Tongue (tissue), 1 donor: ENCODE measurements at regions not wholly inside any gene's neighbourhood (a gene's known extent, or its start where the extent isn't known, plus 50 kb on each side); places are given as distances from the start of the nearest gene placed in this dataset.

Source experiments
- DNase-seq: peaks from one replicate; pipeline ENCODE4 v3.0.0-alpha.2; 2015

DNA sequence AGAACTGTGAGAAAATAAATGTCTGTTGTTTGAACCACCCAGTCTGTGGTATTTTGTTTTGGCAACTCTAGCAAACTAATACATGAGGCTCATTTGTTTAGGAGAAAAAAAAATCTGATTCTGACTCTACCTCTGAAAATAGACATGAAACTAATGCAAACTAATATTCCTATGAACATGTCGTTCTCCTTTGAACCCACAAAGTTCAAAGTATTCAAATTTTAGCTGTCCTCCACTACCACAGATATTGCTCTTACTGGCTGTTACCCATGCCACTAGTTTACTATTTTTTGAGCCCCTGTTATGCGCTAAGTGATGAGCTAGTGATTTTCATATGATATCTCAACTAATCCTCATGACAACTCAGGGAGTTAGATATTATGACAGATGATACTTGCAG lies 58.8 kb upstream of the ZNF804B start:
- no peak for DNase-seq

DNA sequence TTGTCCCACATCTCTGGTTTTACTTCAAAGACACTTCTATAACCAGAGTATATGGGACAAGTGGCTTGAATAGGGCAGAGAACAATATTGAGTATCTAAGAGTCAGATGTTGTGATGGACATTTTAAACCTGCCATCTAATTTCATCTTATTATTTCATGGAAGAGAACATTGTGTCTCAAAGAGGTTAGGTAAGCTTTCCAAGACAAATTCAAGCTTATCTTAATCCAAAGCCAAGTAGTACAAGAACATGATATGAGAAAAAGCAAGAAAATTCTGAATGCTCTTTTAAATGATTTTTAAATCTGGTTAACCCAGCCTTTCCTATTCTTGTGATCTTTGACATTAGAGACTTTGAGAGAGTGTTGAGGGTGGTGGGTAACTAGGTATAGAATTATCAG lies 65.3 kb upstream of the ZNF804B start:
- DNase-seq = no peak

DNA sequence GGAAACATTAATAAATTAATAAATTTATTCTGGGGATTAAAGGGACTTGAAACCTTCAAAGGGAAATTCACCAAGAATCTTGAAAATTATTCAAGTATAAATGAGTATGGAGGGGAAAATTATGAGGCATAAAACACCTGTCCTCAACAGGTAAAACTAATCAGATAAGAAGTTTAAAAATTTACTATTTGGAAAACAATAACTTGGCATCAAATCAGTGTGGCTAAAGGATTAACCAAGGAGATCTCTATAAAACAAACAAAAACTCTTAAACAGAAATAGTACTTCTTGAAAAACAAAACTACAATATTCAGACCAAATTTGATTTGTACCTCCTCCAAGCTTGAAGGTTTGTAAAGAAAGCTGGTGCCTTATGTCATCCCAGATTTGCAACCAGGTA lies 66.4 kb upstream of the ZNF804B start:
- no peak for DNase-seq

DNA sequence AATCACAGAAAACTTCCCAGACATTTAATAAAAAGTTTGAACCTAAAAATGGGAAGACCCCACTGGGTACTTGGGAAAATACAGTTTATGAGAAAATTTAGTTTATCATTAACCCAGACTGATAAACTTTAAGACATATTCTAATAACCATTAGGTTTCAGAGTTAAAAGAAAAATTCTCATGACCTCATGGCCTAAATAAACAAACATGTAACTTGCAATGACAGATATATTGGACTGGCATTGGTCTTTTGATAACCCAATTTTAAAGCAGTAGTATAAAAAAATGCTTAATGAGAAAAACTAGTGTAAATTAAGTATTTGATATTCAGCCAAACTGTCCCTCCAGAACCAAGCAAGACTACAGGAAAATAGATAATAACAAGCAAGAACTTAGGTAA lies 67.0 kb upstream of the ZNF804B start:
- DNase-seq = no peak

DNA sequence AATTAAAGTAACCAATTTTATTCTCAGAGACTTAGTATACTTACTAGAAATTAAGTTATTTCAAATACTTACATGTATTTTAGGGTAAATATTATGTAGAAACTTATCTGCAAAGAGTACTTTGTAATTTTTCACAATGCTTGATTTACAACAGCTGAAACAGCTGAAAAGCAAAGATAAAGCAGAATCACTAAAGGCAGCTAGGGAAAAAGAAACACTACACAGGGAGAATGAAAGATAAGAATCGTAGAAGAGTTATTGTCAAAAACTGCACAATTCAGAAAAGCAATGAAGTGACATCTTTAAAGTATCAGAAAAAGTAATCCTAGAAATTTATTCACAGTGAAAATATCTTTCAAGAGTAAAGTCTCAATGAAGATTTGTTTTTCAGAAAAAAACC lies 69.7 kb upstream of the ZNF804B start:
- no peak for DNase-seq

DNA sequence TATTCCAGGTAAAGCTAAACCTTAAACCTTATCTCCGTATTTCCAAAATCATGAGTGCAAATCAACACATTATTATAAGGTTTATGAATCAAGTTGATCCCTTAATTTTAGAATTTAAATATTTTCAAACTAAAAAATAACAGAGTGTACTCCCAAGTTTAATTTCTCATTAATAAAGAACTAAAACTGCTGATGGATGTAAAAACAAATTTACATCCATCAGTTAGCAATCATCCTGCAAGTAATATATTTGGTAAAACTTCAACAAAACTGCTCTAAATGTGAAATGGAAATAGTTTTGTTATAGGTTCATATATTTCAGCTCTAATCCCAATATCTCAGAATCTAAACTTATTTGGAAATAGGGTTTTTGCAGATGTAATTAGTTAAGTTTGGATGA lies 71.3 kb upstream of the ZNF804B start:
- DNase-seq = no peak

DNA sequence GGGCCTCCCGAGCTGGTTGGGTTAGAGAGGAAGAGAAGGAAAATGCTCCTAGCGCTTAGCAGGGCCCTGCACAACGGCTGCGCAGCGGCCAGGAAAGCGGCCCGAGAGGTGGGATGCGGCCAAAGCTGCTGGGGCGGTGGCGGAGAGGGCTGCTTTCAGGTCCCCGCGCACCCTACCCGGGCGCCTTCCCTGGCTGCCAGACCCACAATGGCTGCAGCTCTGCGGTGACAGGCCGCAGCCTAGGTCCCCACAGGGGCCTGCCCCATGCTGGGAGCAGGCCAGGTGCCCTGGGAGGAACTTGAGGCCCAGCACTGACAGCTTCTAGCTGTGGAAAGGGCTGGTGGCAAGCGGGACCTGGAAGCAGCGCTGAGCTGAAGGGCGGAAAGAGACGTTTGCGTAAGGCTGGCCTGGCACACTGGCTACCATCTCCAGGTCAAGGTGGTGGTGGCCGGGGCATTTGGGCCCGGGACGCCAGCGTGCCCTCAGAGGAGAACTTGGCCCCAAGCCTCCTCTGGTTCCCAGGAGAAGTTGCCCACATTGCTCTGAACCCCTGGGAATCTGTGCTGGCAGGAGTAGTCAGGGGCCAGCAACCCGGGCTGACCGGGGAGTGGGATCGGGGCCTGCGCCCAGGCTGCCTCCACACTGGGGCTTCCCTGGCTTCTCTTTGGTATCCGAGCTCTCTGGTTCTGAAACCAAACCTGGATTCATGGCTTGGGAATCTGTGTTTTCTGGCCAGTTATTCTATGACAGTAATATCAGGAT lies 72.9 kb upstream of the ZNF804B start:
- DNase-seq = no peak

DNA sequence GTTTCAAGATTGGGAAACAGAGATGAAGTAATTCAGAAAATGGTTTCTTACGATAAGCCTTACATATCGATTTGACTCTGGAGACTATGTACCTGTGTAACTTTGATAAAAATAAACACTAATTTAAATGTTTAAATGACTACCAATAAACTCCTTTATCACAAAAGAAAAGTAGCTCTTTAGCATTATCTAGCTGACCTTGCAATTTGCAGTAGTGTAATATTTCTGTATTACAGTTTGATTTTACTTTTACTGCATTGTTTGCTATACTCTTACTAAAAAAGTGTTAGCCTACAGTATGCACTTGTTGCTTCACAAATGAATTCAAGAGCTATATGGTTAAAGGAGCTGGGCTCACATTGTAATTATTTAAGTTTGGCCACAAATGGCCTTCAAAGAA lies 77.8 kb upstream of the ZNF804B start:
- no peak for DNase-seq

DNA sequence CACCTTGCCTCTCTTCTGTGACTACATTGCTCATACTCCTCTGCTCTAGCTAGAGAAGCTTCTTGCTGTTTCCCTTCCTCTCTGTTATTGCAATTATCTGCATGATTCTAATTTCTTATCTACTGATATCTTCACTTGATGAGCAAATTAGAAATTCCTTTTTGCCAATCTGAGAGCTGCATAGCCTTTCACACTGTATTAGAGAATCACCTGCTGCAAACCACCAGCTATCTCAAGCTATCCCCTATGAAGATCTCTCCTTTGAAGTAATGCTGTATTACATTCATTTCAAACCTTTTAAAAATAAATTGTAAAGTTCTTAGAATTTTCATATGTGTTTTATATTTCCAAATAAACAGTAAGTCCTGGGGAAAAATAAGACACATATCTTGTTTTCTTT lies 89.0 kb upstream of the ZNF804B start:
- no peak for DNase-seq

DNA sequence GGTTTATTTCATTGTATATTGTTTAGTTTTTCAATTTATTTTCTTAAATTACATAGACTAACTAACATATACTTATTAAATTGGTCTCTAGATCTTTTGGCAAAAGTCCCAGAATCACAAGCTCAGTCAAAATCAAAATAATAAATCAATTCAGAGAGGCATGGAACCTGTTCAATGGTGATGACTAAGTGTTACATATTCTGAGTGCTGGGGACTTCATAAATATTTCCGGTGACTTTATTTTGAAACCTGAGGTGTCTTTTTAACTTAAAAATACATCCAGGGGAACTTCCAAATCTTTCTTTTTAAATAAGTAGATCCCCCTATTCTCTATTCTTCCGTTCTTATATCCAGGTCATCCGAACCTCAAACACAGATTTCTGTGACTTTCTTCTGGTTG lies 89.6 kb upstream of the ZNF804B start:
- no peak for DNase-seq

DNA sequence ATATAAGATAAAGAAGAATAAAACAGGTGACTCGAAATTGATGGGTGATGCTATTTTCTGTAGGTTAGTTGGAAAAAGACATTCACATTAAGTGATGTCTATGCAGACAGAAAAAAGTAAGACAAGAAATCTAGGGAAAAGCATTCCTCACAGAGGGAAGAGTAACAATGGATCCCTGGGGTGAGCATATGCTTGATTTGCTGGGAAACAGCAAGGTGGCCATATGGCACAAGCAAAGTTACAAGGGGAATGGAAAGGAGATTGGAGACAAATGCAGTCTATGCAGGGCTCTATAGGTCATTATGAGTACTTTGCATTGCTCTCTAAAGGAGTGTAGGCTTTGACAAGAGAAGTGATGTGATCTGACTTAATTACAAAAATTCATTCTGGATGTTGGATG lies 90.9 kb upstream of the ZNF804B start:
- DNase-seq = no peak

DNA sequence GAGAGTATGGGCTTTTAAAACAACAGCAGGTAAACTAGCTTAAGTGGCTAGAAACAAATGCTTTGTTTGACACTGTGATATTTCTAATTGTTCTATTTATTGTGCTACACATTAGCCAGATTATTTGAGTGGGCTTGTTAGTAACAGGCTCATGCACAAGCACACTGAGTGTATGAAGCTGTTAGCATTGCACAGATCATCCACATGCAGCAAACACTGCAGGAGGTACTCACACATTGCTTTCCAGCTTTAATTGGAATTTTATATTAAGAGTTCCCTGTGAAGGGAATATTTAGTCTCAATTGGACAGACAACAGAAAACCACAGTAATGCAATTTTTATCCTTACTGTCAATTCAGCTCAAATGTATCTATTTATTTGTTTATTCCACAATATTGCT lies 92.9 kb upstream of the ZNF804B start:
- no peak for DNase-seq

DNA sequence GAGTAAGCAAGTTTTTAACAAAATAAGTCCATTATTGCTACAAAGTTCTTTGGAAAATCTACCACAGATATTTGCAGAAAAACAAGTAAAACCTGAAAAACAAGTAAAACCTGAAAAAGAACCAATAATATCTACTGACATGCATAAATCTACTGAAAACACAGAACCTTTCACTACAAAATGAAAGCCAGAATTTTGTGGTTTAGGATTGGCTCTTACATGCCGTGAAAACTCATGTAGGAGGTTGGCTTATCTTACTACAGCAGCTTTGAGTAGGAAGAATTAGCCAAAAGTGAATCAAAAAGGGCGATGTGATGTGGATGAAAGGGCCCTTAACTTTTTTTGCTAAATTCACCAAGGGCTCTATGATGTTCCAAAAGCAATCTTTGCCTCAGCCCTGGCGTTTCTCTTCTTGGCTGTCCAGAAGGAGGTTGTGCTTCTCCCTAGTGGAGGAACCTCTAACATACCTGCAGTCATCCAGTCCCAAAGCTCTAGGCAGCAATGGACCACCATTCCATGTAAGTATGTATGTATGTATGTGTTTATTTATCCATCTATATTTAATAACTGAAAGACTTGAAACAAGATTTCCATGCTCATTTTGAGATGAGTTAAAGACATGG lies 93.5 kb upstream of the ZNF804B start:
- DNase-seq = no peak

DNA sequence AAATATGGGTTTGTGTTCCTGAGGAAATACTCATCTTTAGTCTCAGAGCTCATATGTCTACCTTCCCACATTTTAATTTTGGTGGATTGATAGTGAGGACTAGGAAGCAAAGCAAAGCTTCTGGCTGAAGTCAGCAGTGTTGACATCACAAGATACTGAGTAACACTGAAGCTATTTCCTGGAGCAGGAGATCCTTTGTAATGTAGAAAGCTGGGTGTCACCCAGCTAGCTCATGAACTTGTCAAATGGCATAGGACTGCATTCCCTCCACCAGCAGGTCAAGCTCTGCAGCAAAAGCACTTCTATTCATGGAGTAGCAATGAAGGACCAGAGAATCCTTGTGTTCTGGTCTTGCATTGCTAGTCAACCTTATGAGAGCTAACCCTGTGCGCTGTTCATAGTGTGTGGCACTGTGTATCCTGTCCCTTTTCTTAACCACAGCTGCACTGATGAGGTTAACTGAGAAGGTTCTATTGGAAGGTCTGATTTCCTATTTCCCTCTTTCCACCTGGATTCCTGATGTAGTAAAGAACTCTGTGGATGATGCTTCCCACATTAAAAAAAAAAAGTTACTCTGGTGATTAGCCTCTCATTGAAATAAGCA lies 94.8 kb upstream of the ZNF804B start:
- no peak for DNase-seq

DNA sequence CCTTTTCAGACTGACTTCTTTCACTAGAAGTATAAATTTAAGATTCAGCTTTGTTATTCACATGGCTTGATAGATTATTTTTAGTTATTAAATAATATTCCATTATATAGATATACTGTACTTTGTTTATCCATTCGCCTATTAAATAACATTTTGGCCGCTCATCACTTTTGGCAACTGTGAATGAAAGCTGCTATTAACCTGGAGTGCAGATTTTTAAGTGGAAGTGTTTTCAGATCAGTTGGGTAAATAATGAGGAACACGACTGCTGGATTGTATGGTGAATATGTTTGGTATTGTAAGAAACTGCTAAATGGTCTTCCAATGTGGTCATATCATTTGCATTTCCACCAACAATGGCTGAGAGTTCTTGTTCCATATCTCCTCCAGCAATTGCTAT lies 97.6 kb upstream of the ZNF804B start:
- no peak for DNase-seq

DNA sequence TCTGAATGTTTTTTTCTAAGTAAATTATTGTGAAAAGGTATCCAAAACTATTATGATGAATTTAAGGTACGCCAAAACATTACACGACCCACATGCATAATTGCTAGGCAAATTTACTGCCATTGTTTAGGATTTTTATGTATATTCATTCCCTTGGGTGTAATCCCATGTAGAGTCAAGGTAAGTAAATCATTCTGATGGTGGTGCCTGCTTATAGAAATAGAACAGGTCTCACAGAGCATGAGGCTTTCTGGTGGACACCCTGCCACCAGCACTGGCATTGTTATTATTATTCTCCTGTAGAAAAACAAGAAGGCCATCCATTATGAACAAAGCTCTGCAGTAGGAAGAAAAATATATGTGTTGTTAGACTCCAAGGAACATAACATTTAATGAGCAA lies 111.7 kb upstream of the ZNF804B start:
- no peak for DNase-seq

DNA sequence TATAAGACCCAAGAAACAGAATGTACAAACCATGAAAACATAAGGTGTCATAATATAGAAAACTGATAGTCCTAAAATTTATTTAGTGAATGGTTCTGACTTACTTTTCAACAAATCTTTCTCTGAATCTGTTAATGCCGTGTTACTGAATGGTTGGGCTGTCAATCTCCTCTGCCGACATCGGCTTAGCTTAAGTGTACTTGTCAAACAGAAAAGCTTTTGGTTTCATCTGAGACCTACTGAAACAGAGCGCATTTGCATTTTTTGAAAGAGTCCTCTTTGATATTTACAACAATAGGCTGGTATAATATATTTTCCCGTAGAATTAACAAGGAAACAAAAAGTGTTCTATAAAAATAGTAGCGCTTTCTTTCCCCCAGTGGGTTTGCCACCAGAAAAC lies 120.9 kb upstream of the ZNF804B start:
- no peak for DNase-seq

DNA sequence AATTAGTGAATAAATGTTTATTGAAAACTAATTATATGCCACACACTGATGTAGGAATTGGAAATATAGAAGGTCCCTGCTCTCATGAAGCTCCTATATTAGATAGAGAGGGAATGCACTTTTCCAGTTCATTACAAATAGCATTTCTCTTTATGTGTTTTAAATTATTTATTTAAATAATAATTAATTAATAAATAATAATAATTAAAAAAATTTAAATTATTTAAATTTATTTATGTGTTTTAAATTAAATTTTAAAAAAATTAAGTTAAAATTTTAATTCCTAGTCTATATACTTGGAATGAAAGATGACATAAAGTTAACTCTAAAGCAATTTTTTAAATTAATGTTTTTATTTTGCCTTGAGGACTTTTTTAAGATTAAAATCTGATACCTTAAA lies 121.7 kb upstream of the ZNF804B start:
- DNase-seq = no peak

DNA sequence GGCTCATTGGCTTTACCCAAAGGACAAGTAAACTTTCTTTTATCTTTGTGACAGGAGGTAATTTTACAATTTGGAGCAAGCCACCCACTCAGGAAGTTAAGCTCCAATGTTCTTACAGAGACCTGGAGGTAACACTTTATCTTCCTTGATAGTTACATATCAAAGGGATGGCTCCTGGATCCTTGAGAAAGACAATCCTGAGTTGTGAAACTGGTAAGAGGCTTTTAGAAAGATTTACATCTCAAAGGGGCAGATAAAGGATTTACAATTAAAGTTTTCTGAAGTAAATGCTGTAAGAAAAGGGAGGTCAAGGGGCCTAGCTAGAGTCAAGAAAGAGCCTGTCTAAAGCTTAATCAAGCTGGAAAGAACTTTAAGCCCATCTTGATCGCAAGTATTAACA lies 124.4 kb upstream of the ZNF804B start:
- no peak for DNase-seq

DNA sequence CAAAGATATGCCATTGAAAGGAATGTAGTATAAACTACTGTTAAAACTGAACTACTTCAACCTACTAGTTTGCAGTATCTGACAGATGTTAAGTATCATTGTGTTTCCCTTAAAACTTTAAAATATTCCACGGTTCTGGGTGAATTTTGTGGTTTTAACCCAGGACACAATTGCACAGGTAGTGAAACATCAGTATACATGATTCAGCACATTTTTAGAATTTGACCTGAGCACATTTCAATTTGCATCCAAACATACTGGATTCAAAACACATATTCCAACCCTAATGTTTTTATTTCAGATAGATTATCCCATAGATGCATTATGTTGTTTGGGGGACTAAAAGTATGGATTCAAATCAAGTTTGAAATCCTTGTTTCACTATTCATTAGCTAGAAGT lies 129.9 kb upstream of the ZNF804B start:
- DNase-seq = no peak

DNA sequence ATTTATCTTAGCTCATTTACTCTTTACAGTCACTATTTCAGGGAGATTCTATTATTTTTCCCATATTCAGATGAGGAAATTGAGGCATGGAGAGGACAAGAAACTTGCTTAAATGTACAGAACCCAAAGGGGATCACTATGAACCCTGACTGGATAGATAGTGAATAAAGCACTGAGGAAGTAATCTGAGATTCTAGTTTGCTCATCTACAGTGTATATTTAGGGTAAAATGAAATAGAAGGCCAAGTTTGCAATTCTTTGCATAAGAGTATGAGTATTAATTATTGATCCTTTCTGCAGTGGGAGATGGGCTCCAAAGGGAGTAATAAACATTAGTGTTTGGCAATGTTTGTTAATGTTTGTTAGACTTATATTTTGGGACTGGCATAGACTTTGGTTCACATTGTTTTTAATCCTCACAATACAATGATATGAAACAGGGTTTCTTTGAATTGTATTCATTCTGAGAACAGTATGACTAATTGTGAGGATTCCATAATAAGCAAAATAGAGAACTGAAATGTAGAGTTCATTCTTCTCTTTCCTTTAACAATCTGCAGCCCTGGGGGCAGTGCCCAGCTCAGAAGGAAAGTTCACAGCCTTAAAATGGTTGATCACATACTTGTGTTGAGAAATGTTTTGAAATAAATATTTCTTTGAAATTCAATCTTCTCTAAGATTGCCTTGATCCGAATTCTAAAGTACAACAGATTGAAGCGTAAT lies 131.0 kb upstream of the ZNF804B start:
- DNase-seq = no peak

DNA sequence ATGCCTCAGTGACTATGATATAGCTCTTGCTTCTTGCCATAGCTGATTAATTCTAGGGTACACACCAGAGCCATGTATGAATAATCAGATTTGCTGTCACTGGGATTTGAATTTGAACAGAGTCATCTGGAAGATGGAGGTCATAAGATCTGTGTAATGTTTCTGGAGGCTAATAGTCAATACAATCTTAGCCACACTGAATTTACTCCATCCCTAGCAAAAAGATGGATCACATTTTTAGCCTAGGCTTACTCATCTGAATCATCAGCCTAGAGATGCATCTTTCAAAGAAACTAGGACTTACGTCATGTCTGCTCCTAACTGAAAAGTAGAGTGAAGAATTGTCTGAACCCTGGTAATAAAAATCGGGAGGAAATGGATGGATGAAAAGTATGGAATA lies 142.3 kb upstream of the ZNF804B start:
- DNase-seq = no peak

DNA sequence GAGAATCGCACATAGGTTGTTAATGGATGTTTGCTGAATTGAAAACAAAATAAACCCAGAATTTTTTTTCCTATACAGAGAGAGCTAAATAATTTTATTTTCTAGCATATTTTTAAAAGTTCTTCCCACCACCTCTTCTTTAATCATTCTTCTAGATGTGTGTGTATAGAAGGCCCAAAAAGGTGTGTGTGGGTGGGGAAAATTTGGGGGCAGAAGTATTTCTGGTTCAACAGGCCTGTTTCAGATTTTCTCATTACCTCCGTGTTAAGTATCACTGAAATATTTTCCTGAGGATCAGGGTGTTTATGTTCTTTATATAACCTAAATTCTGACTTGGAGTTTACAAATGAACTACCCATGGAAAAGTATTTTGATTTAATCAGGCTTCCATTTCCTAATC lies 144.2 kb upstream of the ZNF804B start:
- no peak for DNase-seq
